Panc1 (cell line): ENCODE measurements at regions not wholly inside any gene's neighbourhood (a gene's known extent, or its start where the extent isn't known, plus 50 kb on each side); places are given as distances from the start of the nearest gene placed in this dataset.

Experiments used
- ATAC-seq: fragments of 200-7000 bp; cut with Tn5 transposase; 2 replicates; pipeline ENCODE4 v1.9.1; 2020; ENCODE audit warnings: mild to moderate bottlenecking, moderate library complexity
- BruUV-seq: library from RNA; stranded (reverse); fragments of 400-500 nt; replicated peaks from 2 replicates; lab custom pipeline; 2021; lab: Mats Ljungman, UMichigan
- CTCF ChIA-PET: fragments of 300-600 bp; sonication (Branson Sonifier 250); formaldehyde crosslinking; loops from one replicate; lab custom pipeline; 2022; ENCODE audit warnings: antibody characterized with exemption; lab: Charles Lee
- POLR2A ChIA-PET: fragments of 300-600 bp; sonication (Branson Sonifier 250); formaldehyde crosslinking; loops from one replicate; lab custom pipeline; 2022; ENCODE audit warnings: antibody characterized with exemption; lab: Charles Lee
- DNase-seq: peaks from one replicate; pipeline ENCODE4 v3.0.0-alpha.2; 2010; ENCODE audit warnings: low read depth, low spot score
- H3K27ac ChIP-seq: 2 replicates; pipeline ENCODE4 v1.5.1; 2011; ENCODE audit warnings: mild to moderate bottlenecking, low read length, inconsistent platforms
- H3K27me3 ChIP-seq: fragments of 200-500 bp; sonication (Bioruptor generic); 2 replicates; pipeline ENCODE4 v1.6.0; 2014; ENCODE audit warnings: low read length, inconsistent platforms; ENCODE audit not compliant: control insufficient read depth, insufficient read depth
- H3K36me3 ChIP-seq: fragments of 200-500 bp; sonication (Bioruptor generic); 2 replicates; pipeline ENCODE4 v1.5.1; 2014; ENCODE audit warnings: inconsistent platforms, mild to moderate bottlenecking, low read length, moderate library complexity; ENCODE audit not compliant: control insufficient read depth, insufficient read depth
- H3K4me1 ChIP-seq: 2 replicates; pipeline ENCODE4 v1.5.1; 2011; ENCODE audit warnings: inconsistent platforms, mild to moderate bottlenecking, low read length, moderate library complexity; ENCODE audit not compliant: control insufficient read depth, insufficient read depth
- H3K4me3 ChIP-seq, 2 experiments: 2 replicates each; pipeline ENCODE4 v1.5.1; 2011 to 2012; ENCODE audit warnings: low read depth in 2 of 2, low read length in 2 of 2, mild to moderate bottlenecking in 2 of 2, inconsistent platforms in 1 of 2, moderate library complexity in 1 of 2
- H3K9me3 ChIP-seq: fragments of 200-500 bp; sonication (Bioruptor generic); 2 replicates; pipeline ENCODE4 v1.5.1; 2014; ENCODE audit warnings: low read depth, mild to moderate bottlenecking, inconsistent platforms, low read length, moderate library complexity; ENCODE audit not compliant: control insufficient read depth, insufficient read depth
- POLR2AphosphoS5 ChIP-seq: IDR thresholded peaks from 2 replicates; pipeline ENCODE4 v1.6.1; 2012; ENCODE audit warnings: mild to moderate bottlenecking, low read depth, low read length, moderate library complexity
- SIN3A ChIP-seq: IDR thresholded peaks from 2 replicates; pipeline ENCODE4 v1.6.1; 2012; ENCODE audit warnings: low read depth, mild to moderate bottlenecking, low read length, moderate library complexity, borderline replicate concordance; ENCODE audit not compliant: insufficient read depth
- TCF7L2 ChIP-seq: IDR thresholded peaks from 2 replicates; pipeline ENCODE4 v1.6.1; 2011; ENCODE audit warnings: mild to moderate bottlenecking, low read depth, low read length, inconsistent platforms
- in situ Hi-C: cut with HindIII; loops from 2 replicates; pipeline ENCODE4 v1.10.0; 2016; ENCODE audit warnings: low sequenced_read_pairs, low pct_unique_long_range_greater_than_20kb
- intact Hi-C: fragments of 100-400 bp; cut with micrococcal nuclease; formaldehyde crosslinking; loops from one replicate; pipeline ENCODE4 v1.10.0; 2022; ENCODE audit not compliant: unreplicated experiment
- TF ChIP-seq, protein P1 (sequence below), 2 experiments: IDR thresholded peaks; 2 replicates each; pipeline ENCODE4 v1.6.1; 2011 to 2012; ENCODE audit warnings: low read depth in 2 of 2, control low read depth in 1 of 2, low read length in 1 of 2, mild to moderate bottlenecking in 1 of 2, moderate library complexity in 1 of 2; ENCODE audit not compliant: insufficient read depth in 1 of 2
- TF ChIP-seq, protein P2 (sequence below): fragments of 450-650 bp; IDR thresholded peaks from 2 replicates; pipeline ENCODE4 v1.5.1; 2017; ENCODE audit warnings: mild to moderate bottlenecking

DNA sequence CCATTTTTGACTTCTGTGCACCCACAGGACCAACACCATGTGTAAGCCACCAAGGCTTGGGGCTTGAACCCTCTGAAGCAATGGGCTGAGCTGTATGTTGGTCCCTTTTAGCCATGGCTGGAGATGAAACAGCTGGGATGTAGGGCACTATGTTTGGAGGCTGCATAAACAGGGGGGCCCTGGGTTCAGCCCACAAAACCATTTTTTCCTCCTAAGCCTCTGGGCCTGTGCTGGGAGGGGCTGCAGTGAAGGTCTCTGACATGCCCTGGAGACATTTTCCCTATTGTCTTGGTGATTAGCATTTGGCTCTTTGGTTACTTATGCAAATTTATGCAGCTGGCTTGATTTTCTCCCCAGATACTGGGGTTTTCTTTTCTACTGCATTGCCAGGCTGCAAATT is 144.9 kb downstream of the ZNF326 start:
- in situ Hi-C loops (no loop called here), intact Hi-C loops (loop anchor here (10.0 kb wide), 1 partner anchor 435 kb away; no protein-coding TSS in a partner anchor)
- Histone ChIP-seq H3K4me3 (no peak overlapping the region), H3K36me3 (no peaks in the 10 kb centered on the region), H3K27me3 (no peaks in the 10 kb centered on the region), H3K27ac (no peak overlapping the region), H3K4me1 (no peaks in the 10 kb centered on the region), H3K9me3 (no peaks in the 10 kb centered on the region; the same call in 1 of the 2 replicates)
- ChIA-PET POLR2A (no interaction called here), CTCF (no interaction called here)
- ATAC-seq (no peak), DNase-seq (no peak)
- TF ChIP-seq SIN3A = no peak
- TF ChIP-seq TCF7L2 = no peak
- TF ChIP-seq, protein P1, sequence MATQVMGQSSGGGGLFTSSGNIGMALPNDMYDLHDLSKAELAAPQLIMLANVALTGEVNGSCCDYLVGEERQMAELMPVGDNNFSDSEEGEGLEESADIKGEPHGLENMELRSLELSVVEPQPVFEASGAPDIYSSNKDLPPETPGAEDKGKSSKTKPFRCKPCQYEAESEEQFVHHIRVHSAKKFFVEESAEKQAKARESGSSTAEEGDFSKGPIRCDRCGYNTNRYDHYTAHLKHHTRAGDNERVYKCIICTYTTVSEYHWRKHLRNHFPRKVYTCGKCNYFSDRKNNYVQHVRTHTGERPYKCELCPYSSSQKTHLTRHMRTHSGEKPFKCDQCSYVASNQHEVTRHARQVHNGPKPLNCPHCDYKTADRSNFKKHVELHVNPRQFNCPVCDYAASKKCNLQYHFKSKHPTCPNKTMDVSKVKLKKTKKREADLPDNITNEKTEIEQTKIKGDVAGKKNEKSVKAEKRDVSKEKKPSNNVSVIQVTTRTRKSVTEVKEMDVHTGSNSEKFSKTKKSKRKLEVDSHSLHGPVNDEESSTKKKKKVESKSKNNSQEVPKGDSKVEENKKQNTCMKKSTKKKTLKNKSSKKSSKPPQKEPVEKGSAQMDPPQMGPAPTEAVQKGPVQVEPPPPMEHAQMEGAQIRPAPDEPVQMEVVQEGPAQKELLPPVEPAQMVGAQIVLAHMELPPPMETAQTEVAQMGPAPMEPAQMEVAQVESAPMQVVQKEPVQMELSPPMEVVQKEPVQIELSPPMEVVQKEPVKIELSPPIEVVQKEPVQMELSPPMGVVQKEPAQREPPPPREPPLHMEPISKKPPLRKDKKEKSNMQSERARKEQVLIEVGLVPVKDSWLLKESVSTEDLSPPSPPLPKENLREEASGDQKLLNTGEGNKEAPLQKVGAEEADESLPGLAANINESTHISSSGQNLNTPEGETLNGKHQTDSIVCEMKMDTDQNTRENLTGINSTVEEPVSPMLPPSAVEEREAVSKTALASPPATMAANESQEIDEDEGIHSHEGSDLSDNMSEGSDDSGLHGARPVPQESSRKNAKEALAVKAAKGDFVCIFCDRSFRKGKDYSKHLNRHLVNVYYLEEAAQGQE (IDR thresholded peaks at IDR 0.05; ENCODE audit: insufficient read depth in 1 of 2, low read depth in 2 of 2, low read length in 1 of 2) = no peak
- TF ChIP-seq POLR2AphosphoS5 = no peak
- TF ChIP-seq, protein P2, sequence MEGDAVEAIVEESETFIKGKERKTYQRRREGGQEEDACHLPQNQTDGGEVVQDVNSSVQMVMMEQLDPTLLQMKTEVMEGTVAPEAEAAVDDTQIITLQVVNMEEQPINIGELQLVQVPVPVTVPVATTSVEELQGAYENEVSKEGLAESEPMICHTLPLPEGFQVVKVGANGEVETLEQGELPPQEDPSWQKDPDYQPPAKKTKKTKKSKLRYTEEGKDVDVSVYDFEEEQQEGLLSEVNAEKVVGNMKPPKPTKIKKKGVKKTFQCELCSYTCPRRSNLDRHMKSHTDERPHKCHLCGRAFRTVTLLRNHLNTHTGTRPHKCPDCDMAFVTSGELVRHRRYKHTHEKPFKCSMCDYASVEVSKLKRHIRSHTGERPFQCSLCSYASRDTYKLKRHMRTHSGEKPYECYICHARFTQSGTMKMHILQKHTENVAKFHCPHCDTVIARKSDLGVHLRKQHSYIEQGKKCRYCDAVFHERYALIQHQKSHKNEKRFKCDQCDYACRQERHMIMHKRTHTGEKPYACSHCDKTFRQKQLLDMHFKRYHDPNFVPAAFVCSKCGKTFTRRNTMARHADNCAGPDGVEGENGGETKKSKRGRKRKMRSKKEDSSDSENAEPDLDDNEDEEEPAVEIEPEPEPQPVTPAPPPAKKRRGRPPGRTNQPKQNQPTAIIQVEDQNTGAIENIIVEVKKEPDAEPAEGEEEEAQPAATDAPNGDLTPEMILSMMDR = no peak
- no TSS peak for BruUV-seq

DNA sequence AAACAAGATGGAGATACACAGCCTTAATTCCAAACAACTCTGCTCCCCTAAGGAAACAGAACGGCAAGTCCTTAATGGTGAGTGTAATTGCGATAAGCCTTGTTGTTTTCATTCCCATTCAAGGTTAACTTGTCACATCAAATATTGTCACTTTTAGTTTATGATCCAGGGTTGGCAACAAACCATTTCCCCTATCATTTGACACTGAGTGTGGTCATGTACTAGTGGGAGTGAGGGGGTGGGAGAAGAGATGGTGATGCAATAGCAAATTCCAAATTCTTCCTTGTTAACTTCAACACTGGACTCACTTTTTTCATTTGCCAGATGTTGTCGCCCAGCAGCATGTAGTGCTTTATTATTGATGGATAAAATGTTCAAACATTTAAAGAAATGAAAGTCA is 140.4 kb downstream of the ZNF326 start:
- intact Hi-C loops = loop anchor here (10.0 kb wide), 1 partner anchor 440 kb away; no protein-coding TSS in a partner anchor
- in situ Hi-C loops = no loop called here
- CTCF ChIA-PET = no interaction called here

More for the DNA sequence above, 140.4 kb downstream of the ZNF326 start:
- Histone ChIP-seq H3K4me1 (no peaks in the 10 kb centered on the region), H3K4me3 (no peak overlapping the region), H3K36me3 (no peaks in the 10 kb centered on the region), H3K27ac (no peak overlapping the region), H3K27me3 (peaks cover 2% of the 10 kb centered on the region; the same call in 1 of the 2 replicates), H3K9me3 (no peaks in the 10 kb centered on the region; the same call in 1 of the 2 replicates)
- ATAC-seq (no peak), DNase-seq (no peak)
- POLR2A ChIA-PET = no interaction called here
- no TSS peak for BruUV-seq
- TF ChIP-seq TCF7L2 (no peak), SIN3A (no peak), POLR2AphosphoS5 (no peak)
- TF ChIP-seq, protein P2 = no peak
- TF ChIP-seq, protein P1 (IDR thresholded peaks at IDR 0.05; ENCODE audit: insufficient read depth in 1 of 2, low read depth in 2 of 2, low read length in 1 of 2) = no peak
